ENCODE measurements at regions not wholly inside any gene's neighbourhood (a gene's known extent, or its start where the extent isn't known, plus 50 kb on each side); places are given as distances from the start of the nearest gene placed in this dataset.

DNA sequence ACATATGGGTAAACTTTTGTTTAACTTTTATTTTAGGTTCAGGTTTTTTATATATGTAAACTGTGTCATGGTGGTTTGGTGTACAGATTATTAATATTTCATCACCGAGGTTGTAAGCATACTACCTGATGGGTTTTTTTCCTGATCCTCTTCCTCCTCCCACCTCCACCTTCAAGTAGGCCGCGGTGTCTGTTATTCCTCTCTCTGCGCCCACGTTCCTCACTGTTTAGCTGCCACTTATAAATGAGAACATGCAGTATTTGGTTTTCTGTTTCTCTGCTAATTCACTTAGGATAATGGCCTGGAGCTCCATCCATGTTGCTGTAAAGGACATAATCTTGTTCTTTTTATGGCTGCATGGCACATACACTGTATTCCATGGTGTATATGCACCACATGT, 1000.0 kb upstream of the CELF2 start:
- TF ChIP-seq POLR2AphosphoS5 (IDR thresholded peaks at IDR 0.05; ENCODE audit: low read depth, low read length) = no peak
- no peak for TF ChIP-seq POLR2A (IDR thresholded peaks at IDR 0.05; ENCODE audit: low read depth, low read length)
